ENCODE measurements at regions not wholly inside any gene's neighbourhood (a gene's known extent, or its start where the extent isn't known, plus 50 kb on each side); places are given as distances from the start of the nearest gene placed in this dataset.

DNA sequence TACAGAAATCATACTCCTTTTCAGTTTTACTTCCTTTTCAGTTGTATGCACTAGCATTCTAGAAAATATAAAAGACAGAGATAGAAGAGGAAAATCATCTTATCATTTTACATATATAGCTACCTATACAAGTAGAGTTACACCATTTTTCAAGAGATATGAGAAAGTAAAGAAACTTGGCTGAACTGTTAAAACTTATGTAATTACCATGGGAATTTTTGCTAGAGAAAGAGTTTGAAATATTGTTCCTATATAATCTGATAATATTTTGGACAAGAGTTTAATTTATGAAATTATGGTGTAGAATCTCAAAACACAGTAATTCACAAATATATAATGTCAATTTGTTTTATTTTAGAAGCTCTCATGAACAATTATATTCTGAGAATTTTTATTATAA lies 180.8 kb downstream of the PLPPR4 start:
- intact Hi-C loops (cut with DNase I) = no loop called here
- H3K4me3 ChIP-seq = no peak overlapping the region
- no peaks in the 10 kb centered on the region for H3K27me3 ChIP-seq
- no peaks in the 10 kb centered on the region for H3K36me3 ChIP-seq
- H3K4me1 ChIP-seq = no peaks in the 10 kb centered on the region
- H3K27ac ChIP-seq = no peak overlapping the region
- H3K9me3 ChIP-seq = no peaks in the 10 kb centered on the region
- TF ChIP-seq, protein P1, sequence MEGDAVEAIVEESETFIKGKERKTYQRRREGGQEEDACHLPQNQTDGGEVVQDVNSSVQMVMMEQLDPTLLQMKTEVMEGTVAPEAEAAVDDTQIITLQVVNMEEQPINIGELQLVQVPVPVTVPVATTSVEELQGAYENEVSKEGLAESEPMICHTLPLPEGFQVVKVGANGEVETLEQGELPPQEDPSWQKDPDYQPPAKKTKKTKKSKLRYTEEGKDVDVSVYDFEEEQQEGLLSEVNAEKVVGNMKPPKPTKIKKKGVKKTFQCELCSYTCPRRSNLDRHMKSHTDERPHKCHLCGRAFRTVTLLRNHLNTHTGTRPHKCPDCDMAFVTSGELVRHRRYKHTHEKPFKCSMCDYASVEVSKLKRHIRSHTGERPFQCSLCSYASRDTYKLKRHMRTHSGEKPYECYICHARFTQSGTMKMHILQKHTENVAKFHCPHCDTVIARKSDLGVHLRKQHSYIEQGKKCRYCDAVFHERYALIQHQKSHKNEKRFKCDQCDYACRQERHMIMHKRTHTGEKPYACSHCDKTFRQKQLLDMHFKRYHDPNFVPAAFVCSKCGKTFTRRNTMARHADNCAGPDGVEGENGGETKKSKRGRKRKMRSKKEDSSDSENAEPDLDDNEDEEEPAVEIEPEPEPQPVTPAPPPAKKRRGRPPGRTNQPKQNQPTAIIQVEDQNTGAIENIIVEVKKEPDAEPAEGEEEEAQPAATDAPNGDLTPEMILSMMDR (IDR thresholded peaks at IDR 0.05) = no peak
- TF ChIP-seq POLR2A (IDR thresholded peaks at IDR 0.05) = no peak
- DNase-seq = no peak

DNA sequence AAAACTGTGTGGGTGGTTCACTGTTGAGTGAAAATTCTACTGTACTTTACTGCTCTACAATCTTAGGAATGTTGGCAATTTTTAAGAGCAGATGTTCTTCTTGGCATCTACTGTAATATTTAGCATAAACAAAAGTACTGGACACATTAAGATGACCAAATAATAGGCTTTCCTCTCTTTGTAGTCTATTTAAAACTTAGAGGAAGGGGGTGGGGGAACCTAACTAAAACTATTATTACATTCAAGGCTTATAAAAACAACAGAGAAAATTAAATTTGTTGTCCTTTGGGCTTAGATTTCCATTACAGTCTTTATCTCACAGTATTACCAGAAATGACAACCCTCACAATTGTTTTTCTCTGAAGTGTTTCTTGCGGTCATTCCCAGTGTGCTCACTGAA lies 181.2 kb downstream of the PLPPR4 start:
- no peak for DNase-seq
- intact Hi-C loops (cut with DNase I) = no loop called here
- TF ChIP-seq POLR2A (IDR thresholded peaks at IDR 0.05) = no peak
- TF ChIP-seq, protein P1 (IDR thresholded peaks at IDR 0.05) = no peak
- WGBS, 2 donors = 48 to 94% methylated on average over 1 of the region's 1 CpG
- Histone ChIP-seq H3K4me1 (no peaks in the 10 kb centered on the region), H3K36me3 (no peaks in the 10 kb centered on the region), H3K27ac (no peak overlapping the region), H3K9me3 (no peaks in the 10 kb centered on the region), H3K4me3 (no peak overlapping the region), H3K27me3 (no peaks in the 10 kb centered on the region)

DNA sequence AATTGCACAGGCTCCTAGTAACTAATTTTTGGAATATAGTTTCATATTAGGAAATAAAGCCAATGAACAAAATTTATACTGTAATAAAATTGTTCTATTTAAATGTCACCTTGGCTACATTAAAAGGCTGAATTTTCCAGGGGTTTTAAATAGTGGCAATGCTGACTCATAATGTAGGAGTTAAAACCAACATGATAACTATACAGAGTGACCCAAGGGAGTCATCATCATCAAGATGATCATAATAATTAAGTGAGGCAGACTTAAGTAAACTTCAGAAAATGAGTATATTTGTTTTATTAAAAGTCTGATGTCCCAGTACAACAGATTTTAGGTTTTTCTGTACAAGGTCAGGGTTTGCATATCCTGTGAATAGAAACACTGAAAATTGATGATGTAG lies 183.4 kb downstream of the PLPPR4 start:
- Histone ChIP-seq H3K9me3 (no peaks in the 10 kb centered on the region), H3K4me1 (no peaks in the 10 kb centered on the region), H3K27me3 (no peaks in the 10 kb centered on the region), H3K27ac (no peak overlapping the region), H3K36me3 (no peaks in the 10 kb centered on the region), H3K4me3 (no peak overlapping the region)
- intact Hi-C loops (cut with DNase I) = no loop called here
- DNase-seq = no peak
- TF ChIP-seq, protein P1 (IDR thresholded peaks at IDR 0.05) = no peak
- no peak for TF ChIP-seq POLR2A (IDR thresholded peaks at IDR 0.05)

DNA sequence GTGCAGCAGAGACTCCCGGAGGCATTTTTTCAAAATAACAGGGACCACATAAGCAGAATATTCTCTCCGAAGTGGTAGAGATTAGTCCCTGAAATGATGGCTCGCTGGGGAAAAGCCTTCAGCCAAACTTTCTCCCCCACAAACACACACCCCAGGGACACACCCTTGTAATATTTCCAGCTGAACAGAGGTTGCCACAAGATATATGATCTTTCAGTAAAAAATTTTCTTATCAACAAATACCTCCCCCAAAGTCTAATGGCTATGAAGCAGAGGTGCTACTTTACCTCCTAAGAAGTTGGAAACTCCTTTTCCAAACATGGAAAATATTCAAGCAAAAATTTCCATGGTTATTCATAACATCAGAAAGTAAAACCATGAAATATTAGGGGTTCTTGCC lies 190.2 kb upstream of the PALMD start:
- intact Hi-C loops (cut with DNase I) = no loop called here
- Histone ChIP-seq H3K4me3 (no peak overlapping the region), H3K27me3 (no peaks in the 10 kb centered on the region), H3K9me3 (no peaks in the 10 kb centered on the region), H3K4me1 (no peaks in the 10 kb centered on the region), H3K27ac (no peak overlapping the region), H3K36me3 (no peaks in the 10 kb centered on the region)
- no peak for DNase-seq
- WGBS, 2 donors = 74 to 94% methylated on average over 2 to 3 of the region's 3 CpGs
- no peak for TF ChIP-seq POLR2A (IDR thresholded peaks at IDR 0.05)
- TF ChIP-seq, protein P1 (IDR thresholded peaks at IDR 0.05) = no peak

DNA sequence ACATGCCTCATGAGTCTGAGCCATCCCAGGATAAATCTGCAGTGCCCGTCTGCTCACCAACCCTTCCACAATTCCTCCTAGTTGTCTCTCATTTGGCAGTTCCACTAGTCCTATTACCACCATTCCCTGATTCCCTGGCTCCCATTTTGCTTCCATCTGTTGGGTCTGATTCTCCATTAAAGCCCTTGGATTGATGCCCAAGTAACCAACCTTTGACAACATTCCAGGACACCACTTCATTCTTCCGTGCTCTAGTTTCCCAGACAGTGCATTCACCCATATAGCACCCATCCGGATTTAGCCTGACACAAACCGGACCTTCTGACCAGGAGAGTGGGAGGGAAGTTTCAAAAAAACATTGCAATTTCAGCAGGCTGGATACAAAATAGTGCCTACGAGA lies 189.4 kb upstream of the PALMD start:
- no peaks in the 10 kb centered on the region for H3K36me3 ChIP-seq
- no peak for TF ChIP-seq POLR2A (IDR thresholded peaks at IDR 0.05)
- TF ChIP-seq, protein P1 (IDR thresholded peaks at IDR 0.05) = no peak
- no peaks in the 10 kb centered on the region for H3K9me3 ChIP-seq
- intact Hi-C loops (cut with DNase I) = no loop called here
- H3K27ac ChIP-seq = no peak overlapping the region
- H3K4me1 ChIP-seq = no peaks in the 10 kb centered on the region
- 71 to 79% methylated on average over 5 of the region's 5 CpGs for WGBS, 2 donors
- DNase-seq = no peak
- H3K4me3 ChIP-seq = no peak overlapping the region
- H3K27me3 ChIP-seq = no peaks in the 10 kb centered on the region
